ENCODE measurements at regions not wholly inside any gene's neighbourhood (a gene's known extent, or its start where the extent isn't known, plus 50 kb on each side); places are given as distances from the start of the nearest gene placed in this dataset.

DNA sequence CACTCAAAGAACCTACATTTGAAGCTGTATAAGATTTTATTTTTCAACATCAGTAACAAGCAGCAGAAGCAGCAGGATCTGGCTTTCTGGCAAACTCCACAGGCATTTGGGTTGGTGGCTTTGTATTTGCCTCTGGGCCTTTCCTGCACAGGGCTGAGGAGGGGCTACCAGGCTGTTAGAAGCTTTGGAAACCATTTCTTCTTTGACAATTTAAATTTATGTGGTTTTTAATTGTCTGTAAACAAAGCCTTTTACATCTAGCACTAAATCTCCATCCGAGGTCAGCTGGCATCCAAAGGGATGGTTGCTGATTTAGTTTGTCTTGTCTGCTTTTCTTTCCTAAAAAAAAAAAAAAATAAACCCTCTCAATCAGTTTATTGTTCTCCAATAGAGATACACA is 127.5 kb upstream of the OBI1 start:
- DNase-seq (ENCODE audit: low read depth, low spot score): peak; percentile 33

DNA sequence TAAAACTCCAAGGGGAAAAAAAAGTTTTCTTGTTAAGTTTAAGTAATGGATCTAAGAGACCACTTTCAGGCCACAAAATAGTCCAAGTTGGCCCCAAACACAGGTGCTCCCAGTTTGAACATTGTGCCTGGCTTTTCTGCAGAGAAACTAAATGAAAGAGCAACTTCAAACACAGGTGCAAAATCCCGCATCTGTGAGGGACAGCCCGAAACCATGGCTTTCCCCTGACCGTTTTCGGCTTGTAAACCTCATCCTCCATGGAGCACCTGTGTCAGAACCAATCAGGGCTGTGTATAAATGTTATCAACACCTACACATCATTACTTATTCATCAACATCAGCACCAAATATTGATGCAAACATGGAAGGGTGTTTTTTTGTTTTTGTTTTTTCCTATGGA is 126.8 kb upstream of the OBI1 start:
- DNase-seq (ENCODE audit: low read depth, low spot score): no peak

DNA sequence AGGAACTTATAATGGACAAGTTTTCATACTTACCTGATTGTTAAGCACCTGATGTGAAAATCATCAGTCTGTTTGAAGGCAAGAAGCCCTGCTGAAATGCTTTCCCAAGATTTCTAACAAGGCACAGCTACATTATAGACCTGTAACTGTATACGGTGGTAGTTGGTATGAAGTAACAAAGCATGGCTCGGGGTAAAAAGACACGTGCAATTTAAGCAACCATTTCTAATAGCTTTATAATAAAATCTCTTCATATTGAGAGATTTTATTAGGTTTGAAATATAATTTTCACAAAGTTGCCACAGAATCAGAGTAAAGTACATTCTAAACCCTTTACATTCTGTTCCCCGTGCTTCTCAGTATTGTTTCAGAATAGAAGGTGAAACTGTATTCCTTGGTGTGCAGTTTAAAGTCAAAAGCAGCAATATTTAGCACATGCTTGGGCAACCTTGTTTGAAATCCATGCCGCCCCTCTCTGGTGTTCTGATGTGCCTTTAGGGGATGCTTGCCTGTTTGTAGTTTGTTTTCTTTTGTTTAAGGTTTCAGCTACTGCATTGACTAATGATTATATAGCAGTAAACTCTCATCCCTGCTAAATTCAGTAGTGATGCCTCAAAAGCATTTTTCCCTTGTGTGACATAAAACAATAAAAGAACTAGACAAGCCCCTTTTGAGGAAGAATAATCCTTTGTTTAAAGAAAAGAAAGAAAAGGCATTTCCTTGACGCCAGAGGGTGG is 125.2 kb upstream of the OBI1 start:
- no peak for DNase-seq (ENCODE audit: low read depth, low spot score)

GRCh38 chr13:78780708-78781107 is 121.8 kb upstream of the OBI1 start:
- DNase-seq (ENCODE audit: low read depth, low spot score): no peak

DNA sequence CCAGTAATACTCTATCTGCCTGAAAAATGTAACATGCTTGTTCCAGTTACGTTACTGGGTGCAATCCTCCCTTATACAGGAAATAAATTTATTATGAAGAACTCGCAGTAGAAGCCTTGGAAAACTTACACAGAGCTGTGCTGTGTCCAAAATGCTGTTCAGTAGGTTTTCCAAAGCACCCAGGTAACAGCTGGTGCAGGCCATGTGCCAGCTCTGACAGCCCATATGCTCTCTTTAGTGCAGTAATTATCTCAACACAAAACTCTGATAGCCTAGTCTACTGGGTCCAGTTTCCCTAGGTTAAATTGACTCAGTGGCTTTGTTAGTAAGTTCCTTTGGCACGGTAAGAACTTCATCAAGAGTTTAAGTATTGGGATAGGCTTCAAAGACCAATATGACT is 120.7 kb upstream of the OBI1 start:
- DNase-seq (ENCODE audit: low read depth, low spot score): no peak

DNA sequence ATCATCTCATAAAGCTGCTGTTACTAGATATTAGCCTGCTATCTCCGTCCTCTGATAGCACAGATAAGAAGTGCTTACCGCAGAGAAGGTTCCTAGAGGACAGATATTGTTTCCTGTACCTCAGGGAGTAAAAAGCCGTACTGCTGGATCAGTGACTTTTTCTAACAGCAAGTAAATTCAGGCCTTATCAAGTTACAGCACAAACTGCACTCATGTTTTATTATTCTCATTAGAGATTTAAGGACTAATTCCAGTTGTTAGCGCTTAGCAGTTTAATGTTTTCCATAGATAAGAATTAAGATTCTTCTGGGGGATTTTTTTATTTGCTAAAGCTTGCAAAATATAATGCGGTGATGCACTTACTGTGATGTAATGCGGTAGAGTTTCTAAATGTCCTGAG is 119.0 kb upstream of the OBI1 start:
- DNase-seq (ENCODE audit: low read depth, low spot score): no peak

DNA sequence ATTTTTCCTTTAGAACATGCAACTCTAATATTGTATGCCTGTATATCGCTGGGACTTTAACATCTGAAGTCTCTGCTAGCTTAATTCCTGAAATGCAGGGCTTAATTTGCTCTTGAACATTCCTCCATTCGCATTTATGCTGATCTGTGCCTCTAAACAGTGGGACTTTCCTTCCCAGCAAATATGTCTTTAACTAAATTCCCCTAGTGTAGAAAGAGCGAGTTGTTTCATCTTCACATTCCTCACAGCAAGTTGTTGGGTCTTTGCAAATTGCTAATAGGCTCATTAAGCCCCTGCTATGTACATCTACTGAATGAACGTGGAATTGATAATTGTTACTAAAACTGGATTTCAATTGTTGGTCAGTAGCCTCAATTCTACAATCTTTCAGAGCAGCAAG is 118.4 kb upstream of the OBI1 start:
- DNase-seq (ENCODE audit: low read depth, low spot score): no peak

DNA sequence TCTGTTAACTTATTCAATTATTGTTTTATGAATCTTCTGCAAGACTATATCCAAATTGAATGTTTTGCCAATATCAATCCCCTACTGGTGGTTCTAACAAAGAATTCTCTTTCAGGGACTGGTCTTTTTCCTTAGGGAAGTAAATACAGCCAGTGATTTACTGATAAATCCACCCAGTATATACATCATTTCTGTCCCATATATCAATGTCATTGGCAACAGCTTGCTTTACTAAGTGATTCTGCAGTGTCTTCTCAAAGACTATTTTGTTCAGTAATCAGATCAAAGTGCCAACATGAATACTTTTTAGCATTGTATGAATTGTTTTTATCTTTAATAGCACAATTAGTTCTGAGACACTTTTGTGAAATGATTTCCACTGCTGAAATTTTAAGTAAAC is 114.0 kb upstream of the OBI1 start:
- no peak for DNase-seq (ENCODE audit: low read depth, low spot score)

- DNase-seq (ENCODE audit: low read depth, low spot score): no peak
Measured at GRCh38 chr13:78770601-78771000, 111.6 kb upstream of the OBI1 start.

DNA sequence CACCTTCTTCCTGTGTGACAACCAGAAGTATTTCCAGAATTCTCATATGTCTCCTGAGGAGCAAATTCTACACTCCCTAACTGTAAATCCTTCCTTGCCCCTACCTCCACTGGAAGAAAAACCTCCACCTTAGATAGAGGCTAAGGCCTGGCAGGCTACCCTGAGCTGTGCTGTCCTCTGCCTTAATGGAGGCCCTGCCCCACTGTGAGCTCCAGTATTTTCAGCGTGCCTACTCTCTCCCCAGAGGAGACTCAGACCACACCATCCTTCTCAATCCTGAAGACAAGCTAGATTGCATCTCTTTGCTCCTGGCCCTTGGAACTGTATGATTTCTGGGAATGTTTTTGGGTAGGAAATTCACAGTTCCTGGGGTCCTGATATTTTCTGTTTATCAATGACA is 110.0 kb upstream of the OBI1 start:
- DNase-seq (ENCODE audit: low read depth, low spot score): no peak

- DNase-seq (ENCODE audit: low read depth, low spot score): peak; percentile 18
Measured at GRCh38 chr13:78764665-78765064, 105.7 kb upstream of the OBI1 start.

DNA sequence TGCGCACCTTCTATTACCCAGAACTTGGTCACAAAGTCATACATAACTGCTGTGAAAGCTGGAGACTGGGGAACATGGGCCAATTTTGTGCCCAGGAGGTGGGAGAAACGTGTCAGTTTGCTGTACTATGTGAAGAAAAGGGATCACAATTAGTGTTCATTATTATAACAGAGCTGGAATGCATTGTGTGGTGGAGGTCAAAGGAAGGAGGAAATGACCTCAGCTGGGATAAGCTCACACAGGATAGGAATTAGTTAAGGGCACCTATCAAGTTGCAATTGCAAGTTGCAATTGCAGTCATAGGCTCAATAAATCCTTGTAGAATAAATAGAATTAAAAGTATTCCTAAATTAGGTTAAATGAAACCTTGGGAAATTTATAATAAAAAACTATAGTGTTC is 103.9 kb upstream of the OBI1 start:
- DNase-seq (ENCODE audit: low read depth, low spot score): no peak

DNA sequence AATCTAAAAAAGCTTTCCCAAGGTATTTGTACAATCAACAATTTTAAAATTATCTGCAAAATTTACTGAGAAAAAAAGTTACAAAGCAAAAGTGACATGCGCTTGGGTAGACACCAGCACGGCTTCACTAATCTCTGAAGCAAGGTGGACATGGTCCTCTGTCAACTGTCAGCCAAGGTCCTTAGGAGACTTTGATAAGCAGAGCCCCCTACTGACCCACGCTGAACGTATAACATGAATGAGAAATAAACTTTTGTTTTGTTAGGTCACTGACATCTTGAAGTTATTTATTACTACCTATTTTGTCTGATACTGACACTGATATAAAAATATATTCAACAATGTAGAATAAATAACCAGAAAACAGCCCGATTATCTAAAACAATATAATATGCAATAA is 100.7 kb upstream of the OBI1 start:
- DNase-seq (ENCODE audit: low read depth, low spot score): no peak

- DNase-seq (ENCODE audit: low read depth, low spot score): no peak
Measured at GRCh38 chr13:78758549-78758948, 99.6 kb upstream of the OBI1 start.

- no peak for DNase-seq (ENCODE audit: low read depth, low spot score)
Measured at GRCh38 chr13:78753435-78753834, 94.5 kb upstream of the OBI1 start.

DNA sequence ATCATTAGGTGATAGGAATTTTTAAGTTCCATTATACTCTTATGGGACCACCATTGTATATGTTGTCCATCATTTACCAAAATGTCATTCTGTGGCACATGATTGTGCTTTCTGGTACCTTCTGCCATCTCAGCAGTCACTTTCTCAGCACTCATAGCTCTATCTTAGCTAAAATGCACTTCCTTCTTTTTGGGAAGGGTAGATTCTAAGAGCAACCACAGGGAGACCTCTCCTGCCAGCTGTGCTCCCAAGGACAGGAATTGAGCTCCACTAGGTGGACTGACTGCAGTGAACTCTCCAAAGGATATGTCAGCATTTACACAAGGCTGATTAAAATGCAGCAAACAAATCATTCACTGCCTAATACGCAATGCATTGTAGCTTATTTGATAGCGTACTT is 91.8 kb upstream of the OBI1 start:
- DNase-seq (ENCODE audit: low read depth, low spot score): no peak

DNA sequence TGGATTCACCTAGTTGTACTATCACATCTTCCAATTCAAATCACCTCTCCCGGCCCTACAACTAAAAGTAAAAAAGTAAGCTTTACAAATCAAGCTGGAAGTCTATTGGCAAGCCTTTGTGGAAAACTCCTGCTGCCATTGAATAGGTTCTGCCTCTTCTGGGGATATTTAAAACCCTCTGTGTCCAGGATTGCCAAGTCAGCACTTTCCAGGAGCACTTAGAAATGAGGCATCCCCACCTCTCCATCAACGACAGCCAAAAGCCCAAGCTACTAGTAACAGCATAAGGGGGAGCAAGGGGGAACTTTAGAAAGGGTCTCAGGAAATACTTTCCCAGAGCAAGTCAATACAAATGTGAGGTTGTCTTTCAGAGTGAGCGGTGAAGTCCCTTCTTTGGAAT is 85.0 kb upstream of the OBI1 start:
- DNase-seq (ENCODE audit: low read depth, low spot score): no peak

DNA sequence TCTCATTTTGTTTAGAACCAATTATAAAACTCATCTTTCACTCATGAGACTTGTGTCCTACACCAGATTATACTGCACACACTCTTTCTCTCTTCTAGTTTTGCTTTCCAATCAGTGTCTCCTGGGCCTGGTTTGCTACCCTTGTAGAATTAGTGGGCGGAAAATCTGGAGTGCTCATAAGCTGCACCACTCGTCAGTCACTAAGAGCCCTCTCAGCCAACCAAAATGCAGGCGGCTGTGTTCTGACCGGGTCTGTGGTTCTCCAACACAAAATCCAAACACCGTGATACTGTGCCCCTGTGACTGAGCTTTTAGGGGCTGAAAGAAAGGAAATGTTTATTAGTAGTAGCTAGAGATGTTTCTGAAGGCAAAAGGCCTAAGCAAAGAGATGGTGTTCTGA is 83.7 kb upstream of the OBI1 start:
- DNase-seq (ENCODE audit: low read depth, low spot score): no peak

DNA sequence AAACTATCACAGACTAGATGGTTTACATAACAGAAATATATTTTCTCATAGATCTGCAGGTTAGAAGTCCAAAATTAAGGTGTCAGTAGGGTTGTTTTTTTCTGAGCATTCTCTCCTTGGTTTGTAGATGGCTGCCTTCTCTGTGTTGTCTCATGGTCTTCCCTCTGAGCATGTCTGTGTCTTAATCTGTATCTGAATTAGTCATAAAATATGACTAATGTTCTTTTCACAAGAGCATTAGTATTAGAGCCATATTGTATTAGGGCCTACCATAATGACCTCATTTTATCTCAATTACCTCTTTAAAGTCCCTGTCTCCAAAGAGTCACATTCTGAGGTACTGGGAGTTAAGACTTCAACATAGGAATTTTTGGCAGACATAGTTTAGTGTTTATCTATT is 77.2 kb upstream of the OBI1 start:
- DNase-seq (ENCODE audit: low read depth, low spot score): no peak

- peak; percentile 37 for DNase-seq (ENCODE audit: low read depth, low spot score)
Measured at GRCh38 chr13:78732445-78733017, 73.6 kb upstream of the OBI1 start.

DNA sequence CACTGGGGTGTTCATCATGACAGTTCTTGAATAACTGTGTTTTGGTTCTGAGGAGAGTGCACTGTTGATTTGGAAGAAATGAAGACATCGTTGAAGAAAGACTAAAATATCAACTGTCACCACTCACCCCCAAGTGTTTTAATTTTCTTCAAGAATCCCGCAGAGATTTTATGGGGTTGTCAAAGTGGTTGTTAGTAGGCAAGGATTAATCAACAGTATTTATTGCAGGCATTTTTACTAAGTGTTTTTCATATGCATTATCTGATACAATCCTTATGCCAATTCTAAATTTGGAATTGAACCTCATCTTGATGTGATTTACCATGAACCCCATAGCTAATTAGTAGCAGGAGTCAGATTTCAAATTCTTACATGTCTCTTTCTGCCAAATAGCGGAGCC is 63.7 kb upstream of the OBI1 start:
- no peak for DNase-seq (ENCODE audit: low read depth, low spot score)

DNA sequence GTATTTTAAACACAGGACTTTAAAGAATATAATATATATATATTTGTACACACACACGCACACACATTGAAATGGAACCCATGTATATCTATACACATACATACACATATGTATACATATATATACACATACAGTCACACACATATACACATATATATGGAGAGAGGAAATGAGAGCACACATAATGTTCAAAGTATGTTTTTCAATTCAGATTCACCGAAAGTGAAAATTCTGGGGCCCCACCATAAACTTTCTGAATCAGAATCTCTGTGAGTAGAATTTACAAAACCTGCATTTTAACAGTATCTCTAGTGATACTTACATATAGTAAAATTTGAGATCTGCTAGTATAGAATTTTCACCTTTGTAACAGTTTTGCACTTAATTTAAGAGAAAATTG is 60.4 kb upstream of the OBI1 start:
- no peak for DNase-seq (ENCODE audit: low read depth, low spot score)

- no peak for DNase-seq (ENCODE audit: low read depth, low spot score)
Measured at GRCh38 chr13:78714717-78715116, 55.8 kb upstream of the OBI1 start.

GRCh38 chr13:78712831-78713230 is 53.9 kb upstream of the OBI1 start:
- no peak for DNase-seq (ENCODE audit: low read depth, low spot score)
